ENCODE measurements at regions not wholly inside any gene's neighbourhood (a gene's known extent, or its start where the extent isn't known, plus 50 kb on each side); places are given as distances from the start of the nearest gene placed in this dataset.

GRCh38 chr18:49704334-49704733 lies 109.0 kb downstream of the ACAA2 start:
- TF ChIP-seq, protein P1, sequence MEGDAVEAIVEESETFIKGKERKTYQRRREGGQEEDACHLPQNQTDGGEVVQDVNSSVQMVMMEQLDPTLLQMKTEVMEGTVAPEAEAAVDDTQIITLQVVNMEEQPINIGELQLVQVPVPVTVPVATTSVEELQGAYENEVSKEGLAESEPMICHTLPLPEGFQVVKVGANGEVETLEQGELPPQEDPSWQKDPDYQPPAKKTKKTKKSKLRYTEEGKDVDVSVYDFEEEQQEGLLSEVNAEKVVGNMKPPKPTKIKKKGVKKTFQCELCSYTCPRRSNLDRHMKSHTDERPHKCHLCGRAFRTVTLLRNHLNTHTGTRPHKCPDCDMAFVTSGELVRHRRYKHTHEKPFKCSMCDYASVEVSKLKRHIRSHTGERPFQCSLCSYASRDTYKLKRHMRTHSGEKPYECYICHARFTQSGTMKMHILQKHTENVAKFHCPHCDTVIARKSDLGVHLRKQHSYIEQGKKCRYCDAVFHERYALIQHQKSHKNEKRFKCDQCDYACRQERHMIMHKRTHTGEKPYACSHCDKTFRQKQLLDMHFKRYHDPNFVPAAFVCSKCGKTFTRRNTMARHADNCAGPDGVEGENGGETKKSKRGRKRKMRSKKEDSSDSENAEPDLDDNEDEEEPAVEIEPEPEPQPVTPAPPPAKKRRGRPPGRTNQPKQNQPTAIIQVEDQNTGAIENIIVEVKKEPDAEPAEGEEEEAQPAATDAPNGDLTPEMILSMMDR (IDR thresholded peaks at IDR 0.05; ENCODE audit: extremely low read depth in 1 of 2, insufficient read depth in 1 of 2, low read depth in 1 of 2, low read length in 2 of 2), result no peak
- TF ChIP-seq JUN (IDR thresholded peaks at IDR 0.05; ENCODE audit: borderline replicate concordance, insufficient read depth, insufficient read length, low read depth) (no peak), POLR2A (IDR thresholded peaks at IDR 0.05; ENCODE audit: low read depth, low read length) (no peak), EZH2 (IDR thresholded peaks at IDR 0.05; ENCODE audit: borderline replicate concordance, low read depth, low read length, severe bottlenecking) (no peak), MYC (IDR thresholded peaks at IDR 0.05; ENCODE audit: low read depth, low read length) (no peak), POLR2AphosphoS5 (IDR thresholded peaks at IDR 0.05; ENCODE audit: insufficient read depth, low read depth, low read length) (no peak), GATA2 (IDR thresholded peaks at IDR 0.05; ENCODE audit: insufficient read depth, insufficient read length, low read depth, low read length) (no peak), FOS (IDR thresholded peaks at IDR 0.05; ENCODE audit: borderline replicate concordance, insufficient read depth, low read length) (no peak)
- TF ChIP-seq, protein P2, sequence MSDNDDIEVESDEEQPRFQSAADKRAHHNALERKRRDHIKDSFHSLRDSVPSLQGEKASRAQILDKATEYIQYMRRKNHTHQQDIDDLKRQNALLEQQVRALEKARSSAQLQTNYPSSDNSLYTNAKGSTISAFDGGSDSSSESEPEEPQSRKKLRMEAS (IDR thresholded peaks at IDR 0.05; ENCODE audit: insufficient read depth, insufficient read length), result no peak
